ENCODE measurements at regions not wholly inside any gene's neighbourhood (a gene's known extent, or its start where the extent isn't known, plus 50 kb on each side); places are given as distances from the start of the nearest gene placed in this dataset.

- TF ChIP-seq MAX (IDR thresholded peaks at IDR 0.05) (no peak), CTCF (IDR thresholded peaks at IDR 0.05 in 2 of 3, conservative IDR thresholded peaks at IDR 0.05 in 1 of 3; ENCODE audit: borderline replicate concordance in 1 of 3, insufficient read depth in 1 of 3, low read depth in 2 of 3, low read length in 2 of 3) (no peak), EZH2 (IDR thresholded peaks at IDR 0.05) (no peak), POLR2AphosphoS5 (IDR thresholded peaks at IDR 0.05; ENCODE audit: low read depth, low read length) (no peak), POLR2A (IDR thresholded peaks at IDR 0.05; ENCODE audit: borderline replicate concordance, extremely low read depth, insufficient read depth, insufficient read length) (no peak), ATF3 (IDR thresholded peaks at IDR 0.05) (no peak), RAD21 (IDR thresholded peaks at IDR 0.05; ENCODE audit: low read depth) (no peak), REST (IDR thresholded peaks at IDR 0.05; ENCODE audit: low read depth) (no peak), SP1 (IDR thresholded peaks at IDR 0.05; ENCODE audit: low read depth) (no peak), SRF (IDR thresholded peaks at IDR 0.05; ENCODE audit: low read depth) (no peak), EZH2phosphoT487 (IDR thresholded peaks at IDR 0.05; ENCODE audit: borderline replicate concordance) (no peak)
Measured at GRCh38 chr1:29546496-29546895, 310.2 kb downstream of the PTPRU start.

Measured in HCT116 (cell line).